Panc1 (cell line): ENCODE measurements at regions not wholly inside any gene's neighbourhood (a gene's known extent, or its start where the extent isn't known, plus 50 kb on each side); places are given as distances from the start of the nearest gene placed in this dataset.

Source experiments
- CTCF ChIP-seq: fragments of 450-650 bp; IDR thresholded peaks from 2 replicates; pipeline ENCODE4 v1.5.1; 2017; ENCODE audit warnings: mild to moderate bottlenecking
- POLR2AphosphoS5 ChIP-seq: IDR thresholded peaks from 2 replicates; pipeline ENCODE4 v1.6.1; 2012; ENCODE audit warnings: mild to moderate bottlenecking, low read depth, low read length, moderate library complexity

- no peak for TF ChIP-seq CTCF
- no peak for TF ChIP-seq POLR2AphosphoS5
These were observed 508.4 kb upstream of the MIR17HG start for GRCh38 chr13:90839061-90839460.
